GM12875 (cell line): ENCODE measurements at regions not wholly inside any gene's neighbourhood (a gene's known extent, or its start where the extent isn't known, plus 50 kb on each side); places are given as distances from the start of the nearest gene placed in this dataset.

Experiments
- H3K4me3 ChIP-seq: one replicate; pipeline ENCODE4 v1.5.1; 2011; ENCODE audit warnings: low read depth, low read length, control low read depth
- CTCF ChIP-seq: IDR thresholded peaks from 2 replicates; pipeline ENCODE4 v1.5.1; 2011; ENCODE audit warnings: low read depth, mild to moderate bottlenecking, control low read depth, inconsistent platforms, low read length, moderate library complexity, borderline replicate concordance; ENCODE audit not compliant: insufficient read depth

GRCh38 chr10:59524348-59524747, 162.0 kb upstream of the FAM13C start:
- TF ChIP-seq CTCF, result no peak
- no peak overlapping the region for H3K4me3 ChIP-seq

GRCh38 chr10:59523851-59524250, 161.5 kb upstream of the FAM13C start:
- TF ChIP-seq CTCF, result no peak

GRCh38 chr10:59517996-59518395, 155.6 kb upstream of the FAM13C start:
- no peak overlapping the region for H3K4me3 ChIP-seq
- TF ChIP-seq CTCF, result no peak

More at GRCh38 chr10:59523851-59524250, 161.5 kb upstream of the FAM13C start:
- H3K4me3 ChIP-seq, result no peak overlapping the region

GRCh38 chr10:59517341-59517899, 155.1 kb upstream of the FAM13C start:
- TF ChIP-seq CTCF, result no peak

GRCh38 chr10:59513558-59513957, 151.2 kb upstream of the FAM13C start:
- H3K4me3 ChIP-seq, result no peak overlapping the region
- no peak for TF ChIP-seq CTCF

More at GRCh38 chr10:59517341-59517899, 155.1 kb upstream of the FAM13C start:
- H3K4me3 ChIP-seq, result no peak overlapping the region

GRCh38 chr10:59512951-59513350, 150.6 kb upstream of the FAM13C start:
- no peak overlapping the region for H3K4me3 ChIP-seq
- TF ChIP-seq CTCF, result no peak

GRCh38 chr10:59508956-59509355, 146.6 kb upstream of the FAM13C start:
- H3K4me3 ChIP-seq, result no peak overlapping the region
- TF ChIP-seq CTCF, result no peak
